Astrocyte of the spinal cord (primary cell): ENCODE measurements at regions not wholly inside any gene's neighbourhood (a gene's known extent, or its start where the extent isn't known, plus 50 kb on each side); places are given as distances from the start of the nearest gene placed in this dataset.

Experiments used
- DNase-seq: peaks from one replicate; pipeline ENCODE4 v3.0.0; 2011; ENCODE audit warnings: low read depth, low spot score
- H3K4me3 ChIP-seq: 2 replicates; pipeline ENCODE4 v1.5.1; 2011; ENCODE audit warnings: low read depth, mild to moderate bottlenecking, low read length, moderate library complexity
- CTCF ChIP-seq: IDR thresholded peaks from 2 replicates; pipeline ENCODE4 v1.5.1; 2012; ENCODE audit warnings: low read depth, mild to moderate bottlenecking, low read length, inconsistent platforms
- in situ Hi-C: cut with HindIII; loops from 2 replicates; pipeline ENCODE4 v1.10.0; 2017; ENCODE audit warnings: low sequenced_read_pairs

- TF ChIP-seq CTCF: no peak
- no peak for DNase-seq
- in situ Hi-C loops: no loop called here
- no peak overlapping the region for H3K4me3 ChIP-seq
Measured at GRCh38 chr2:145736871-145737270, 1217.0 kb upstream of the ZEB2 start.

GRCh38 chr2:145731467-145731866, 1211.5 kb upstream of the ZEB2 start:
- no peak for TF ChIP-seq CTCF
- H3K4me3 ChIP-seq: no peak overlapping the region
- in situ Hi-C loops: no loop called here
- no peak for DNase-seq

- H3K4me3 ChIP-seq: no peak overlapping the region
- no peak for TF ChIP-seq CTCF
- in situ Hi-C loops: no loop called here
- DNase-seq: no peak
Measured at GRCh38 chr2:145729993-145730770, 1210.3 kb upstream of the ZEB2 start.

GRCh38 chr2:145729481-145729880, 1209.6 kb upstream of the ZEB2 start:
- TF ChIP-seq CTCF: no peak
- no peak for DNase-seq
- no peak overlapping the region for H3K4me3 ChIP-seq
- in situ Hi-C loops: no loop called here

GRCh38 chr2:145728511-145728910, 1208.6 kb upstream of the ZEB2 start:
- DNase-seq: no peak
- in situ Hi-C loops: no loop called here
- no peak overlapping the region for H3K4me3 ChIP-seq
- TF ChIP-seq CTCF: no peak

- H3K4me3 ChIP-seq: no peak overlapping the region
- DNase-seq: no peak
- no peak for TF ChIP-seq CTCF
- in situ Hi-C loops: no loop called here
Measured at GRCh38 chr2:145725876-145726275, 1206.0 kb upstream of the ZEB2 start.
